HK-2 (cell line): ENCODE measurements at regions not wholly inside any gene's neighbourhood (a gene's known extent, or its start where the extent isn't known, plus 50 kb on each side); places are given as distances from the start of the nearest gene placed in this dataset.
"Not testable (repeated sequence)": the region's sequence is repeated elsewhere in the genome, so short reads cannot be mapped to it uniquely, and the experiment has no call there.

ENCODE experiments used
- DNase-seq: peaks from one replicate; pipeline ENCODE4 v3.0.0-alpha.2; 2018; ENCODE audit not compliant: unreplicated experiment

GRCh38 chr10:130510755-130511154 lies 374.6 kb downstream of the GLRX3 start:
- no peak for DNase-seq

GRCh38 chr10:130511766-130512165 lies 375.6 kb downstream of the GLRX3 start:
- no peak for DNase-seq

GRCh38 chr10:130512936-130513335 lies 376.7 kb downstream of the GLRX3 start:
- DNase-seq: no peak

GRCh38 chr10:130513686-130514476 lies 377.7 kb downstream of the GLRX3 start:
- no peak for DNase-seq

- DNase-seq: no peak
Observed at GRCh38 chr10:130515670-130516069, 379.5 kb downstream of the GLRX3 start.

- no peak for DNase-seq
Observed at GRCh38 chr10:130516141-130516735, 380.0 kb downstream of the GLRX3 start.

GRCh38 chr10:130518921-130519320 lies 382.7 kb downstream of the GLRX3 start:
- not testable (repeated sequence) for DNase-seq

GRCh38 chr10:130519791-130520190 lies 383.6 kb downstream of the GLRX3 start:
- no peak for DNase-seq

GRCh38 chr10:130531312-130531711 lies 395.1 kb downstream of the GLRX3 start:
- DNase-seq: no peak

- no peak for DNase-seq
Observed at GRCh38 chr10:130541090-130541489, 404.9 kb downstream of the GLRX3 start.

- no peak for DNase-seq
Observed at GRCh38 chr10:130542761-130543160, 406.6 kb downstream of the GLRX3 start.

- no peak for DNase-seq
Observed at GRCh38 chr10:130543794-130544193, 407.6 kb downstream of the GLRX3 start.

GRCh38 chr10:130545122-130545521 lies 408.9 kb downstream of the GLRX3 start:
- no peak for DNase-seq

GRCh38 chr10:130545697-130546096 lies 409.5 kb downstream of the GLRX3 start:
- DNase-seq: no peak

- DNase-seq: no peak
Observed at GRCh38 chr10:130546841-130547240, 410.6 kb downstream of the GLRX3 start.

GRCh38 chr10:130547368-130547767 lies 411.2 kb downstream of the GLRX3 start:
- no peak for DNase-seq

- no peak for DNase-seq
Observed at GRCh38 chr10:130550952-130551674, 414.9 kb downstream of the GLRX3 start.

GRCh38 chr10:130551676-130552075 lies 415.5 kb downstream of the GLRX3 start:
- DNase-seq: no peak

GRCh38 chr10:130553826-130554225 lies 417.6 kb downstream of the GLRX3 start:
- no peak for DNase-seq

- no peak for DNase-seq
Observed at GRCh38 chr10:130554701-130555410, 418.7 kb downstream of the GLRX3 start.

- no peak for DNase-seq
Observed at GRCh38 chr10:130555411-130555750, 419.2 kb downstream of the GLRX3 start.

- DNase-seq: no peak
Observed at GRCh38 chr10:130557181-130557845, 421.1 kb downstream of the GLRX3 start.
